Lung (tissue), 11 donors: ENCODE measurements at regions not wholly inside any gene's neighbourhood (a gene's known extent, or its start where the extent isn't known, plus 50 kb on each side); places are given as distances from the start of the nearest gene placed in this dataset.

Source experiments
- ATAC-seq: fragments of 200-7000 bp; cut with Tn5 transposase; one replicate; pipeline ENCODE4 v1.9.1; 2020; ENCODE audit warnings: moderate number of reproducible peaks; ENCODE audit not compliant: insufficient read depth, low FRiP score
- DNase-seq, 3 donors: peaks; one replicate each; pipeline ENCODE4 v3.0.0-alpha.2; 2013 to 2017
- H3K27ac ChIP-seq, 2 donors: one replicate each; pipeline ENCODE4 v1.5.1; 2013; ENCODE audit warnings: mild to moderate bottlenecking in 2 of 2, moderate library complexity in 2 of 2, control low read depth in 1 of 2, inconsistent platforms in 1 of 2, low read depth in 1 of 2, low read length in 1 of 2
- H3K27me3 ChIP-seq, 3 donors: one replicate each; pipeline ENCODE4 v1.5.1; 2013; ENCODE audit warnings: low read length in 2 of 3; ENCODE audit not compliant: control insufficient read depth in 3 of 3, insufficient read depth in 3 of 3
- H3K36me3 ChIP-seq, 4 donors: one replicate each; pipeline ENCODE4 v1.5.1; 2013; ENCODE audit warnings: low read length in 4 of 4, mild to moderate bottlenecking in 1 of 4, moderate library complexity in 1 of 4; ENCODE audit not compliant: control insufficient read depth in 4 of 4, insufficient read depth in 4 of 4
- H3K4me1 ChIP-seq, 5 donors: one replicate each; pipeline ENCODE4 v1.5.1; 2013; ENCODE audit warnings: low read length in 5 of 5, mild to moderate bottlenecking in 2 of 5, moderate library complexity in 1 of 5; ENCODE audit not compliant: control insufficient read depth in 5 of 5, insufficient read depth in 5 of 5
- H3K4me3 ChIP-seq: one replicate; pipeline ENCODE4 v1.5.1; 2013; ENCODE audit warnings: mild to moderate bottlenecking, control low read depth, moderate library complexity
- H3K9ac ChIP-seq, 2 donors: one replicate each; pipeline ENCODE4 v1.5.1; 2013; ENCODE audit warnings: low read length in 2 of 2, control low read depth in 1 of 2; ENCODE audit not compliant: insufficient read depth in 1 of 2
- H3K9me3 ChIP-seq, 4 donors: one replicate each; pipeline ENCODE4 v1.5.1; 2013; ENCODE audit warnings: low read length in 3 of 4, mild to moderate bottlenecking in 1 of 4, moderate library complexity in 1 of 4; ENCODE audit not compliant: control insufficient read depth in 4 of 4, insufficient read depth in 3 of 4
- WGBS, 2 donors: extraction: QIAGEN DNeasy Blood & Tissue Kit; methylation state at CpG; one replicate each; pipeline ENCODE4 v1.1.7; 2013; 5-methylcytosine and 5-hydroxymethylcytosine counted together
- TF ChIP-seq, protein P1 (sequence below): IDR thresholded peaks from 2 replicates; pipeline ENCODE4 v1.5.1; 2012; ENCODE audit warnings: mild to moderate bottlenecking; ENCODE audit errors: control extremely low read depth, extremely low read depth
- donor health status: control.
- donor health status: control.
- donor health status: Bipolar disorder and iron deficiency.
- donor health status: healthy.
- donor health status: DM: yes; HTN: yes; CAD: no.

GRCh38 chr10:2623675-2624274 is 443.6 kb upstream of the PFKP start:
- DNase-seq (no peak), ATAC-seq (no peak)
- Histone ChIP-seq H3K4me3 (no peak overlapping the region), H3K27me3 (no peaks in the 10 kb centered on the region), H3K27ac (no peak overlapping the region), H3K4me1 (no peaks in the 10 kb centered on the region), H3K36me3 (no peaks in the 10 kb centered on the region), H3K9ac (no peak overlapping the region), H3K9me3 (no peaks in the 10 kb centered on the region)
- WGBS, 2 donors, result 89 to 93% methylated on average over 12 of the region's 12 CpGs
- TF ChIP-seq, protein P1, sequence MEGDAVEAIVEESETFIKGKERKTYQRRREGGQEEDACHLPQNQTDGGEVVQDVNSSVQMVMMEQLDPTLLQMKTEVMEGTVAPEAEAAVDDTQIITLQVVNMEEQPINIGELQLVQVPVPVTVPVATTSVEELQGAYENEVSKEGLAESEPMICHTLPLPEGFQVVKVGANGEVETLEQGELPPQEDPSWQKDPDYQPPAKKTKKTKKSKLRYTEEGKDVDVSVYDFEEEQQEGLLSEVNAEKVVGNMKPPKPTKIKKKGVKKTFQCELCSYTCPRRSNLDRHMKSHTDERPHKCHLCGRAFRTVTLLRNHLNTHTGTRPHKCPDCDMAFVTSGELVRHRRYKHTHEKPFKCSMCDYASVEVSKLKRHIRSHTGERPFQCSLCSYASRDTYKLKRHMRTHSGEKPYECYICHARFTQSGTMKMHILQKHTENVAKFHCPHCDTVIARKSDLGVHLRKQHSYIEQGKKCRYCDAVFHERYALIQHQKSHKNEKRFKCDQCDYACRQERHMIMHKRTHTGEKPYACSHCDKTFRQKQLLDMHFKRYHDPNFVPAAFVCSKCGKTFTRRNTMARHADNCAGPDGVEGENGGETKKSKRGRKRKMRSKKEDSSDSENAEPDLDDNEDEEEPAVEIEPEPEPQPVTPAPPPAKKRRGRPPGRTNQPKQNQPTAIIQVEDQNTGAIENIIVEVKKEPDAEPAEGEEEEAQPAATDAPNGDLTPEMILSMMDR, result no peak

GRCh38 chr10:2620827-2621521 is 446.4 kb upstream of the PFKP start:
- Histone ChIP-seq H3K27me3 (peaks cover 0 to 4% (median 0%) of the 10 kb centered on the region in 3 donors), H3K9ac (no peak overlapping the region), H3K4me1 (no peaks in the 10 kb centered on the region), H3K27ac (no peak overlapping the region), H3K4me3 (no peak overlapping the region), H3K36me3 (no peaks in the 10 kb centered on the region), H3K9me3 (no peaks in the 10 kb centered on the region)
- TF ChIP-seq, protein P1, result no peak
- ATAC-seq (no peak), DNase-seq (no peak)
- 75 to 79% methylated on average over 5 of the region's 5 CpGs for WGBS, 2 donors

DNA sequence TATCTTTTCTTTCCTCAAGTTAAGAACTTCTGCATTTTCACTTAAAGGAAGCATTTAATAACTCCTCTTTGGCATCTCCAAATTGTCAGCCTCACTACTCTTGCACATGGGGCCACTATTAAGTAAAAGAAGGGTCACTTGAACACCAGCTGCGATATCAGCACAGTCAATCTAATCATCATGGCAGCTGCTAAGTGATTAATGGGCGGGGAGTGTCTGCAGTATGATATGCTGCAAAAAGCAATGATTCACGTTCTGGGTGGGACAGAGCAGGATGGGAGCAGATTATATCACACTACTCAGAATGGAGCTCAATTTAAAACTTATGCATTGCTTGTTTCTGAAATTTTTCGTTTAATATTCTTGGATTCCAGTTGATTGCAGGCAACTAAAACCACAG is 447.4 kb upstream of the PFKP start:
- TF ChIP-seq, protein P1, result no peak
- H3K4me3 ChIP-seq, result no peak overlapping the region
- H3K27ac ChIP-seq, result no peak overlapping the region
- ATAC-seq (no peak), DNase-seq (no peak)
- no peak overlapping the region for H3K9ac ChIP-seq
- 49 to 53% methylated on average over 4 of the region's 4 CpGs for WGBS, 2 donors
- H3K9me3 ChIP-seq, result no peaks in the 10 kb centered on the region
- no peaks in the 10 kb centered on the region for H3K4me1 ChIP-seq
- peaks cover 0 to 4% (median 0%) of the 10 kb centered on the region in 3 donors for H3K27me3 ChIP-seq
- no peaks in the 10 kb centered on the region for H3K36me3 ChIP-seq
